ENCODE measurements at regions not wholly inside any gene's neighbourhood (a gene's known extent, or its start where the extent isn't known, plus 50 kb on each side); places are given as distances from the start of the nearest gene placed in this dataset.

DNA sequence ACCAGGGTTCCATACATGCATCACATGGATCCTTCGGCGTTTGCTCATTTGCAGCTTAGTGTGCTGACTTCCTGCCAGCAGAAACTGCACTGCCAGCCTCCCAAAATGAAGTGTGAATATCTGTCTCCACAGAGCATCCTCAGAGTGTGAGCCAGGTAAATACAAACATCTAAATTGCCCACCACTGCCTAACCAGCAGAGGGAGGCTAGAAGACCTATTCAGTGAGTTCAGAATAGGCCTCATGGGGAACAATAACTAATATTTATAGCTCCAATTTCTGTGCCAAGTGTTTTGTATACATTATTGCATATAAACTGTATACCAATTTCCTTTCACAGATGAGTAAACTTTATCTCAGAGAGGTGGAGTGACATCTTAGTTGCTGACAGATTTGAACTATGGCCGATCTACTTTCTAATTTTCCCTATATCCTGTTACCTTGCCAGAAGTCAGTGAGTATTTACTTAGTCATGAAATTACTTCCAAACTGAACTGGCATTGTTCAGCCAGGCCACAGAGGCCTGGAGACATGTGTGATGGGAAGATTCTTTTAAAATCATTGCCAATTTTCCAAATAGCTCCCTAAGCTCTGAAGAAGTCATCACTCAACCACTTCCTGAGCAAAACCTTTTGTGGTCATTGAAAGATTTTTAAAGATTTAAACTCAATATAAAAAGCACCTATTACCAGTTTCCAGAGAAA, 926.5 kb upstream of the GHITM start:
- TF ChIP-seq, protein P1, sequence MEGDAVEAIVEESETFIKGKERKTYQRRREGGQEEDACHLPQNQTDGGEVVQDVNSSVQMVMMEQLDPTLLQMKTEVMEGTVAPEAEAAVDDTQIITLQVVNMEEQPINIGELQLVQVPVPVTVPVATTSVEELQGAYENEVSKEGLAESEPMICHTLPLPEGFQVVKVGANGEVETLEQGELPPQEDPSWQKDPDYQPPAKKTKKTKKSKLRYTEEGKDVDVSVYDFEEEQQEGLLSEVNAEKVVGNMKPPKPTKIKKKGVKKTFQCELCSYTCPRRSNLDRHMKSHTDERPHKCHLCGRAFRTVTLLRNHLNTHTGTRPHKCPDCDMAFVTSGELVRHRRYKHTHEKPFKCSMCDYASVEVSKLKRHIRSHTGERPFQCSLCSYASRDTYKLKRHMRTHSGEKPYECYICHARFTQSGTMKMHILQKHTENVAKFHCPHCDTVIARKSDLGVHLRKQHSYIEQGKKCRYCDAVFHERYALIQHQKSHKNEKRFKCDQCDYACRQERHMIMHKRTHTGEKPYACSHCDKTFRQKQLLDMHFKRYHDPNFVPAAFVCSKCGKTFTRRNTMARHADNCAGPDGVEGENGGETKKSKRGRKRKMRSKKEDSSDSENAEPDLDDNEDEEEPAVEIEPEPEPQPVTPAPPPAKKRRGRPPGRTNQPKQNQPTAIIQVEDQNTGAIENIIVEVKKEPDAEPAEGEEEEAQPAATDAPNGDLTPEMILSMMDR (IDR thresholded peaks at IDR 0.05 in 2 of 3, conservative IDR thresholded peaks at IDR 0.05 in 1 of 3; ENCODE audit: borderline replicate concordance in 1 of 3, insufficient read depth in 1 of 3, low read depth in 2 of 3, low read length in 2 of 3): no peak
- no peak for TF ChIP-seq POLR2A (IDR thresholded peaks at IDR 0.05; ENCODE audit: borderline replicate concordance, extremely low read depth, insufficient read depth, insufficient read length)
- TF ChIP-seq RAD21 (IDR thresholded peaks at IDR 0.05; ENCODE audit: low read depth): no peak
- TF ChIP-seq, protein P2, sequence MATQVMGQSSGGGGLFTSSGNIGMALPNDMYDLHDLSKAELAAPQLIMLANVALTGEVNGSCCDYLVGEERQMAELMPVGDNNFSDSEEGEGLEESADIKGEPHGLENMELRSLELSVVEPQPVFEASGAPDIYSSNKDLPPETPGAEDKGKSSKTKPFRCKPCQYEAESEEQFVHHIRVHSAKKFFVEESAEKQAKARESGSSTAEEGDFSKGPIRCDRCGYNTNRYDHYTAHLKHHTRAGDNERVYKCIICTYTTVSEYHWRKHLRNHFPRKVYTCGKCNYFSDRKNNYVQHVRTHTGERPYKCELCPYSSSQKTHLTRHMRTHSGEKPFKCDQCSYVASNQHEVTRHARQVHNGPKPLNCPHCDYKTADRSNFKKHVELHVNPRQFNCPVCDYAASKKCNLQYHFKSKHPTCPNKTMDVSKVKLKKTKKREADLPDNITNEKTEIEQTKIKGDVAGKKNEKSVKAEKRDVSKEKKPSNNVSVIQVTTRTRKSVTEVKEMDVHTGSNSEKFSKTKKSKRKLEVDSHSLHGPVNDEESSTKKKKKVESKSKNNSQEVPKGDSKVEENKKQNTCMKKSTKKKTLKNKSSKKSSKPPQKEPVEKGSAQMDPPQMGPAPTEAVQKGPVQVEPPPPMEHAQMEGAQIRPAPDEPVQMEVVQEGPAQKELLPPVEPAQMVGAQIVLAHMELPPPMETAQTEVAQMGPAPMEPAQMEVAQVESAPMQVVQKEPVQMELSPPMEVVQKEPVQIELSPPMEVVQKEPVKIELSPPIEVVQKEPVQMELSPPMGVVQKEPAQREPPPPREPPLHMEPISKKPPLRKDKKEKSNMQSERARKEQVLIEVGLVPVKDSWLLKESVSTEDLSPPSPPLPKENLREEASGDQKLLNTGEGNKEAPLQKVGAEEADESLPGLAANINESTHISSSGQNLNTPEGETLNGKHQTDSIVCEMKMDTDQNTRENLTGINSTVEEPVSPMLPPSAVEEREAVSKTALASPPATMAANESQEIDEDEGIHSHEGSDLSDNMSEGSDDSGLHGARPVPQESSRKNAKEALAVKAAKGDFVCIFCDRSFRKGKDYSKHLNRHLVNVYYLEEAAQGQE (IDR thresholded peaks at IDR 0.05; ENCODE audit: low read depth): no peak
- TF ChIP-seq POLR2AphosphoS5 (IDR thresholded peaks at IDR 0.05; ENCODE audit: low read depth, low read length): no peak
- TF ChIP-seq, protein P3, sequence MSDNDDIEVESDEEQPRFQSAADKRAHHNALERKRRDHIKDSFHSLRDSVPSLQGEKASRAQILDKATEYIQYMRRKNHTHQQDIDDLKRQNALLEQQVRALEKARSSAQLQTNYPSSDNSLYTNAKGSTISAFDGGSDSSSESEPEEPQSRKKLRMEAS (IDR thresholded peaks at IDR 0.05): no peak

Measured in HCT116 (cell line).